ENCODE measurements at regions not wholly inside any gene's neighbourhood (a gene's known extent, or its start where the extent isn't known, plus 50 kb on each side); places are given as distances from the start of the nearest gene placed in this dataset.

GRCh38 chr1:118271883-118272282 lies 86.9 kb upstream of the SPAG17 start:
- H3K36me3 ChIP-seq: no peaks in the 10 kb centered on the region
- no peaks in the 10 kb centered on the region for H3K4me1 ChIP-seq
- H3K4me3 ChIP-seq: no peak overlapping the region
- H3K9me3 ChIP-seq: no peaks in the 10 kb centered on the region
- no peak for DNase-seq
- H3K27ac ChIP-seq: no peak overlapping the region
- TF ChIP-seq, protein P1, sequence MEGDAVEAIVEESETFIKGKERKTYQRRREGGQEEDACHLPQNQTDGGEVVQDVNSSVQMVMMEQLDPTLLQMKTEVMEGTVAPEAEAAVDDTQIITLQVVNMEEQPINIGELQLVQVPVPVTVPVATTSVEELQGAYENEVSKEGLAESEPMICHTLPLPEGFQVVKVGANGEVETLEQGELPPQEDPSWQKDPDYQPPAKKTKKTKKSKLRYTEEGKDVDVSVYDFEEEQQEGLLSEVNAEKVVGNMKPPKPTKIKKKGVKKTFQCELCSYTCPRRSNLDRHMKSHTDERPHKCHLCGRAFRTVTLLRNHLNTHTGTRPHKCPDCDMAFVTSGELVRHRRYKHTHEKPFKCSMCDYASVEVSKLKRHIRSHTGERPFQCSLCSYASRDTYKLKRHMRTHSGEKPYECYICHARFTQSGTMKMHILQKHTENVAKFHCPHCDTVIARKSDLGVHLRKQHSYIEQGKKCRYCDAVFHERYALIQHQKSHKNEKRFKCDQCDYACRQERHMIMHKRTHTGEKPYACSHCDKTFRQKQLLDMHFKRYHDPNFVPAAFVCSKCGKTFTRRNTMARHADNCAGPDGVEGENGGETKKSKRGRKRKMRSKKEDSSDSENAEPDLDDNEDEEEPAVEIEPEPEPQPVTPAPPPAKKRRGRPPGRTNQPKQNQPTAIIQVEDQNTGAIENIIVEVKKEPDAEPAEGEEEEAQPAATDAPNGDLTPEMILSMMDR (IDR thresholded peaks at IDR 0.05): no peak
- TF ChIP-seq POLR2A (IDR thresholded peaks at IDR 0.05): no peak
- H3K27me3 ChIP-seq: no peaks in the 10 kb centered on the region

DNA sequence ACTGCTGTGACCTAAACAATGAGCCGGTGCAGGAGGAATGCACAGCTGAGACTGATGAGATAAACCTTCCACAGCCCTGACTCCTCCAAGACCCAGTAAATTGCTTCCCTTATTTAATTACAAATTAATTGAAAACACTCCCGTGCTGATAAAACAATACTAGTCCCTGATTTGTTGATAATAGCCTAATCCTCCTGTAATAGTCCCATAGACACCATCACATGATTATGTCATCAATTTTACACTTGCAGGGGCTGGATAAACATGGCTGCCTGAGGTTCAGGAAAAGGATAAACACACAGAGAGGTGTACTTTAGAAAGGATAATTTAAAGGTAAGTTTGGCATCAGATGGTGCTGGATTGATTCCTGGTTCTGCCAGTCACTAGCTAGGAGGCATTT lies 84.6 kb upstream of the SPAG17 start:
- no peaks in the 10 kb centered on the region for H3K36me3 ChIP-seq
- TF ChIP-seq, protein P1 (IDR thresholded peaks at IDR 0.05): no peak
- no peak overlapping the region for H3K4me3 ChIP-seq
- H3K27me3 ChIP-seq: no peaks in the 10 kb centered on the region
- no peaks in the 10 kb centered on the region for H3K4me1 ChIP-seq
- no peak for DNase-seq
- H3K27ac ChIP-seq: no peak overlapping the region
- H3K9me3 ChIP-seq: no peaks in the 10 kb centered on the region

DNA sequence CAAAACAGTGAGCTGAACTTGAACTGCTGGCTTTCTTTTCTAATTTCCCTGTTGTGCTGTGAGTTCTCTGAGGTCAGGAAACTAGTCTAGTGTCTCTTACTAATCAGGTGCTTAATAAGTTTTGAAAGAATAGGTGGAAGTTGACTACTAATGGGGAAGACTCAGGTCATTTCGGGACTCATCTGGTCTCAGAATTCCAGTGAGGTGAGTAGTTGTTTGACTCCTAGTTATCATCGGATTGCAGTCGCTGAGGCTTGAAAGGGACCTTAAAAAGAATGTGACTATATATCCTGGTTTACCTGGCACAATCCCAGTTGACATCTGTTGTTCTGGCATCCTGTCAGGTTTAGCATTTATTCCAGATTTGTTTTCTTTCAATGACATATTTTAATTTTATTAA lies 81.4 kb upstream of the SPAG17 start:
- no peak overlapping the region for H3K4me3 ChIP-seq
- no peak overlapping the region for H3K27ac ChIP-seq
- DNase-seq: no peak
- no peaks in the 10 kb centered on the region for H3K36me3 ChIP-seq
- no peaks in the 10 kb centered on the region for H3K9me3 ChIP-seq
- no peaks in the 10 kb centered on the region for H3K4me1 ChIP-seq
- TF ChIP-seq, protein P1 (IDR thresholded peaks at IDR 0.05): no peak
- no peak for TF ChIP-seq POLR2A (IDR thresholded peaks at IDR 0.05)
- no peaks in the 10 kb centered on the region for H3K27me3 ChIP-seq

GRCh38 chr1:118264343-118264742 lies 79.3 kb upstream of the SPAG17 start:
- no peak for DNase-seq
- Histone ChIP-seq H3K9me3 (no peaks in the 10 kb centered on the region), H3K4me1 (no peaks in the 10 kb centered on the region), H3K4me3 (no peak overlapping the region), H3K27ac (no peak overlapping the region), H3K27me3 (no peaks in the 10 kb centered on the region), H3K36me3 (no peaks in the 10 kb centered on the region)
- TF ChIP-seq POLR2A (IDR thresholded peaks at IDR 0.05): no peak
- TF ChIP-seq, protein P1 (IDR thresholded peaks at IDR 0.05): no peak

DNA sequence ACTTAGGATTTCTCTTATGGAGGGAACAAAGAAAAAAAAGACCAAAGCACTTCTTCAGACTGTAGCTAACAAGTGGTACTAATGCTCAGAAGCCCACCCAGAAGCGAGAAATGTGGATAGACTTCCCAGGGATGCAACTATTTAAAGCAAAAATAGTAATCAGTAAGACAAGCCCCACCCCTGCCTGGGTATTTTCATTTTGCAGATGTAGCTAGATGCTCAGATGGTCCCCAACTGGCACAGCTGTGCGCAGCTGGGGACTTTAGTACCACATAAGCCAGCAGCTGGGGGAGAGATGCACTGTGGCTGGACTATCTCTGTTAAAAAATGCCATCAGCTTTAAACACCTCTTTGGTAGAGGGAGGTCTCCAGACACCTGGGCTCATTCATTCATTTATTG lies 77.8 kb upstream of the SPAG17 start:
- no peak for DNase-seq
- TF ChIP-seq, protein P1 (IDR thresholded peaks at IDR 0.05): no peak
- no peaks in the 10 kb centered on the region for H3K36me3 ChIP-seq
- H3K4me3 ChIP-seq: no peak overlapping the region
- H3K27me3 ChIP-seq: no peaks in the 10 kb centered on the region
- no peaks in the 10 kb centered on the region for H3K4me1 ChIP-seq
- no peaks in the 10 kb centered on the region for H3K9me3 ChIP-seq
- no peak overlapping the region for H3K27ac ChIP-seq

GRCh38 chr1:118258975-118259374 lies 73.9 kb upstream of the SPAG17 start:
- Histone ChIP-seq H3K36me3 (no peaks in the 10 kb centered on the region), H3K4me3 (no peak overlapping the region), H3K4me1 (no peaks in the 10 kb centered on the region), H3K9me3 (no peaks in the 10 kb centered on the region), H3K27me3 (no peaks in the 10 kb centered on the region), H3K27ac (no peak overlapping the region)
- TF ChIP-seq, protein P1 (IDR thresholded peaks at IDR 0.05): no peak
- no peak for TF ChIP-seq POLR2A (IDR thresholded peaks at IDR 0.05)
- DNase-seq: no peak
